K562 (cell line): ENCODE measurements at regions not wholly inside any gene's neighbourhood (a gene's known extent, or its start where the extent isn't known, plus 50 kb on each side); places are given as distances from the start of the nearest gene placed in this dataset.

Experiments
- AFF1 ChIP-seq, 2 experiments: fragments of 450-650 bp; IDR thresholded peaks; 2 replicates each; pipeline ENCODE4 v1.6.1; 2018; ENCODE audit warnings: mild to moderate bottlenecking in 2 of 2, low read depth in 1 of 2; ENCODE audit not compliant: partially characterized antibody in 2 of 2
- BHLHE40 ChIP-seq: IDR thresholded peaks from 2 replicates; pipeline ENCODE4 v1.6.1; 2011; ENCODE audit warnings: low read length, improper control_type of control experiment
- CEBPB ChIP-seq: fragments of 450-650 bp; IDR thresholded peaks from 2 replicates; pipeline ENCODE4 v1.6.1; 2016; ENCODE audit warnings: missing genetic modification characterization, missing compliant biosample characterization
- ELF4 ChIP-seq: fragments of 450-650 bp; formaldehyde crosslinking; IDR thresholded peaks from 2 replicates; pipeline ENCODE4 v1.4.0; 2022; ENCODE audit warnings: missing genetic modification characterization
- GTF3C2 ChIP-seq: IDR thresholded peaks from 3 replicates; pipeline ENCODE4 v1.6.1; 2011; ENCODE audit warnings: borderline replicate concordance, mild to moderate bottlenecking, moderate library complexity; ENCODE audit not compliant: insufficient read length; ENCODE audit errors: extremely low read depth
- POLR3A ChIP-seq: IDR thresholded peaks from 2 replicates; pipeline ENCODE4 v1.6.1; 2011; ENCODE audit warnings: borderline replicate concordance, mild to moderate bottlenecking, moderate library complexity; ENCODE audit not compliant: insufficient read length, insufficient read depth; ENCODE audit errors: extremely low read depth
- SMAD4 ChIP-seq: fragments of 250-450 bp; sonication (Bioruptor Pico); conservative IDR thresholded peaks from 2 replicates; pipeline ENCODE4 v1.8.0; 2021; ENCODE audit warnings: inconsistent platforms, mild to moderate bottlenecking, moderate library complexity
- TRIM24 ChIP-seq, 2 experiments: fragments of 450-650 bp; IDR thresholded peaks; 2 replicates each; pipeline ENCODE4 v1.6.1; 2016
- ZBTB26 ChIP-seq: fragments of 450-650 bp; formaldehyde crosslinking; IDR thresholded peaks from 2 replicates; pipeline ENCODE4 v1.4.0; 2022; ENCODE audit warnings: missing genetic modification characterization
- ZNF583 ChIP-seq: fragments of 250-450 bp; sonication (Bioruptor Pico); IDR thresholded peaks from 2 replicates; pipeline ENCODE4 v1.4.0; 2020
- ZNF584 ChIP-seq: fragments of 200-800 bp; sonication (Bioruptor generic); IDR thresholded peaks from 2 replicates; pipeline ENCODE4 v1.6.1; 2016; ENCODE audit warnings: low read depth, mild to moderate bottlenecking, missing genetic modification characterization, missing compliant biosample characterization
- ZNF639 ChIP-seq, 2 experiments: fragments of 200-800 bp in 1 of 2; sonication (Bioruptor generic) in 1 of 2; sonication (generic) in 1 of 2; formaldehyde crosslinking in 1 of 2; IDR thresholded peaks in 1 of 2; conservative IDR thresholded peaks in 1 of 2; 2 replicates each; pipeline versions ENCODE4 v1.5.0 to v1.6.1; 2016 to 2020; ENCODE audit warnings: missing compliant biosample characterization in 1 of 2, missing genetic modification characterization in 1 of 2, missing genetic modification reagents in 1 of 2
- TF ChIP-seq, protein P1 (sequence below), 2 experiments: fragments of 450-650 bp; IDR thresholded peaks; 2 replicates each; pipeline ENCODE4 v1.6.1; 2016

- TF ChIP-seq AFF1 (IDR thresholded peaks at IDR 0.05; ENCODE audit: low read depth in 1 of 2, partially characterized antibody in 2 of 2) (peak in 1 of 2 experiments; percentile 28), ZNF584 (CRISPR knock-in tag) (0 out of 2 replicates have a peak, but pooled peaks have one; percentile 17), TRIM24 (IDR thresholded peaks at IDR 0.05) (0 out of 4 replicates have a peak, but pooled peaks of 1 of the 2 experiments have one; percentile 13), ZBTB26 (CRISPR knock-in tag) (peak; percentile 78; the same call in 1 of the 2 replicates), ELF4 (CRISPR knock-in tag) (0 out of 2 replicates have a peak, but pooled peaks have one; percentile 21), ZNF639 (CRISPR knock-in tag; conservative IDR thresholded peaks at IDR 0.05 in 1 of 2, IDR thresholded peaks at IDR 0.05 in 1 of 2) (peak in 1 of 2 experiments; percentile 36; a peak in 1 of 4 replicates), ZNF583 (CRISPR knock-in tag) (0 out of 2 replicates have a peak, but pooled peaks have one; percentile 23), CEBPB (tag) (no peak), POLR3A (no peak), SMAD4 (CRISPR knock-in tag) (peak; percentile 34; the same call in 1 of the 2 replicates), BHLHE40 (no peak), GTF3C2 (no peak)
- TF ChIP-seq, protein P1, sequence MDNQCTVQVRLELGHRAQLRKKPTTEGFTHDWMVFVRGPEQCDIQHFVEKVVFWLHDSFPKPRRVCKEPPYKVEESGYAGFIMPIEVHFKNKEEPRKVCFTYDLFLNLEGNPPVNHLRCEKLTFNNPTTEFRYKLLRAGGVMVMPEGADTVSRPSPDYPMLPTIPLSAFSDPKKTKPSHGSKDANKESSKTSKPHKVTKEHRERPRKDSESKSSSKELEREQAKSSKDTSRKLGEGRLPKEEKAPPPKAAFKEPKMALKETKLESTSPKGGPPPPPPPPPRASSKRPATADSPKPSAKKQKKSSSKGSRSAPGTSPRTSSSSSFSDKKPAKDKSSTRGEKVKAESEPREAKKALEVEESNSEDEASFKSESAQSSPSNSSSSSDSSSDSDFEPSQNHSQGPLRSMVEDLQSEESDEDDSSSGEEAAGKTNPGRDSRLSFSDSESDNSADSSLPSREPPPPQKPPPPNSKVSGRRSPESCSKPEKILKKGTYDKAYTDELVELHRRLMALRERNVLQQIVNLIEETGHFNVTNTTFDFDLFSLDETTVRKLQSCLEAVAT (IDR thresholded peaks at IDR 0.05) = peak in 1 of 2 experiments; percentile 47; a peak in 1 of 4 replicates
Measured at GRCh38 chr3:194194051-194194756, 58.3 kb downstream of the HES1 start (continued).
